ENCODE measurements at regions not wholly inside any gene's neighbourhood (a gene's known extent, or its start where the extent isn't known, plus 50 kb on each side); places are given as distances from the start of the nearest gene placed in this dataset.

- TF ChIP-seq GATA2 (IDR thresholded peaks at IDR 0.05; ENCODE audit: low read depth, low read length), result no peak
- TF ChIP-seq GATA3 (IDR thresholded peaks at IDR 0.05; ENCODE audit: low read depth, low read length), result no peak
These were observed 247.3 kb upstream of the TAS2R1 start for GRCh38 chr5:9877488-9877887.

All from SH-SY5Y (cell line).